Kidney capillary endothelial cell (primary cell): ENCODE measurements at regions not wholly inside any gene's neighbourhood (a gene's known extent, or its start where the extent isn't known, plus 50 kb on each side); places are given as distances from the start of the nearest gene placed in this dataset.

Experiments
- DNase-seq: peaks from one replicate; pipeline ENCODE4 v3.0.0-alpha.2; 2018; ENCODE audit warnings: low spot score

- no peak for DNase-seq
Observed at GRCh38 chr16:85311741-85312140, 199.5 kb upstream of the CIBAR2 start.

- DNase-seq, result no peak
Observed at GRCh38 chr16:85312174-85312573, 199.9 kb upstream of the CIBAR2 start.

- DNase-seq, result no peak
Observed at GRCh38 chr16:85312642-85313525, 200.6 kb upstream of the CIBAR2 start.

- DNase-seq, result no peak
Observed at GRCh38 chr16:85313526-85314301, 201.4 kb upstream of the CIBAR2 start.

GRCh38 chr16:85314512-85314971 lies 202.3 kb upstream of the CIBAR2 start:
- no peak for DNase-seq

- DNase-seq, result no peak
Observed at GRCh38 chr16:85315866-85316265, 203.6 kb upstream of the CIBAR2 start.

GRCh38 chr16:85316321-85316919 lies 204.1 kb upstream of the CIBAR2 start:
- DNase-seq, result no peak

GRCh38 chr16:85316944-85317343 lies 204.7 kb upstream of the CIBAR2 start:
- DNase-seq, result no peak

- DNase-seq, result no peak
Observed at GRCh38 chr16:85317704-85318103, 205.4 kb upstream of the CIBAR2 start.

GRCh38 chr16:85319208-85319983 lies 207.1 kb upstream of the CIBAR2 start:
- DNase-seq, result no peak

GRCh38 chr16:85319984-85320440 lies 207.7 kb upstream of the CIBAR2 start:
- no peak for DNase-seq

- no peak for DNase-seq
Observed at GRCh38 chr16:85320677-85321385, 208.6 kb upstream of the CIBAR2 start.

GRCh38 chr16:85321509-85322271 lies 209.4 kb upstream of the CIBAR2 start:
- no peak for DNase-seq

GRCh38 chr16:85323230-85323960 lies 211.1 kb upstream of the CIBAR2 start:
- no peak for DNase-seq

GRCh38 chr16:85323961-85324253 lies 211.6 kb upstream of the CIBAR2 start:
- DNase-seq, result no peak

- DNase-seq, result no peak
Observed at GRCh38 chr16:85324488-85324887, 212.2 kb upstream of the CIBAR2 start.

GRCh38 chr16:85326113-85326793 lies 214.0 kb upstream of the CIBAR2 start:
- no peak for DNase-seq

- DNase-seq, result no peak
Observed at GRCh38 chr16:85326794-85327181, 214.5 kb upstream of the CIBAR2 start.
